GM18499 (cell line): ENCODE measurements at regions not wholly inside any gene's neighbourhood (a gene's known extent, or its start where the extent isn't known, plus 50 kb on each side); places are given as distances from the start of the nearest gene placed in this dataset.
"Not testable (repeated sequence)": the region's sequence is repeated elsewhere in the genome, so short reads cannot be mapped to it uniquely, and the experiment has no call there.

Experiments
- ATAC-seq: cut with Tn5 transposase; IDR thresholded peaks from one replicate; pipeline ENCODE4 v1.9.1; 2021; ENCODE audit warnings: moderate number of reproducible peaks; ENCODE audit not compliant: insufficient read depth, unreplicated experiment

DNA sequence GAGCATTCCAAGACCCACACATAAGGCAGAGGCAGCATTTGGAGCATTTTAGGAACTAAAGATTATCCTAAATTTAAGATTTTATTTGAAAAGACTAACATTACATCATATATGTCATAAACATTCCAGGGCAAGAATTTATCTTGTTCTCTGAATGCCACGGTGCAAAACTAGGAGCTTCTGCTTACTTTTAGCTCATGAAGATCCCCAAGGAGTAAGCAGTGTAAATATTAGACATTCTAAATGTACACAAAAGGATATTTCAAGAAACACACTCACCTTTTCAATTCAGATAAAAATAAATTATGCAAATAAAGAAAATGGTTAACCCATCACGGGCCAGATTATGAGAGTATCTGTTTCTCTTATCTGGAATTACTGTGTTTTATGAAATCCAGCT lies 101.7 kb upstream of the ETAA1 start:
- no peak for ATAC-seq

DNA sequence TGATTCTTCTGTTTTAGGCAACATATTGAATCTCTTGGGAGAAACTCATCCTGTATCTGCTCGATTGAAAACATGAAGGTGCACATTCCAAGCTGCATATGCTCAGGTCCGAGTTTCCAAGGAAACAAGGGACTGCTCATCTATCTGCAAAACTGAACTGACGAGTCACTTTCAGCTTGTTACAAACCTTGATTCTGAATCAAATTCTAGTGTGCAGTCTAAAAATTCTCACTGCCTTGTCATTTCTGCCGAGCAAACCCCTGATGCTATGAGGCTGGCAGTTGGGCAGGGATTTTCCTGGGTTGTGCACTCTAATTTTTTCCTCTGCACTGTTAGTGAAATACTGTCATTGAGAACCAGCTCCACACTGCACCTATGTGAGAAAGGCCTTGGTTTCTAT lies 101.3 kb upstream of the ETAA1 start:
- ATAC-seq, result no peak

DNA sequence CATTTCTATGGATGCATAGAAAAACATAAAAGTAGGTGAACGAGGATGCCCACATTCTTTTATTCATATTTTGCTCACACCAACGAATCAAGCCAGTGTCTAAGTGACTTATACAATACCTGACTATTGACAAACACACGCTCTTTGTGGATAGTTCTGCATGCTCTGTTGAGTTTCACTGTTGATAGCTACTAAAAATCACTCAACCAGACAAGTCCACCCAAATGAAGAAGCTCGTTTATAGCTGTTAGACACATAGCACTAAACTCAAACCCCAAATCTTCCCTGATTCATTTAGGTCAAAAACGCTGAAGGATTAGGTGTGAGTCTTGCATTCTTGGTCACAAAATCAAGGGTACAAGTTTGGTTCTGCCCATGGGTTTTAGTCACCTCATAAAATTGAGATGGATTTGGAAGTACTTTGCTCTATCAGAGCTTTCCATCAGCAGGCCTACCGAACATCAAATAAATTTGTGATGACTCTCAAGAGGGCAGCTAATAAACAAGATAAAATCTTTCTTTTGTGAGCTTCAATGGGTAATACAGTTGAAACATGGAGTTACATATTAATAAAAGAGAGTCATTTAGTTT lies 92.7 kb upstream of the ETAA1 start:
- no peak for ATAC-seq

DNA sequence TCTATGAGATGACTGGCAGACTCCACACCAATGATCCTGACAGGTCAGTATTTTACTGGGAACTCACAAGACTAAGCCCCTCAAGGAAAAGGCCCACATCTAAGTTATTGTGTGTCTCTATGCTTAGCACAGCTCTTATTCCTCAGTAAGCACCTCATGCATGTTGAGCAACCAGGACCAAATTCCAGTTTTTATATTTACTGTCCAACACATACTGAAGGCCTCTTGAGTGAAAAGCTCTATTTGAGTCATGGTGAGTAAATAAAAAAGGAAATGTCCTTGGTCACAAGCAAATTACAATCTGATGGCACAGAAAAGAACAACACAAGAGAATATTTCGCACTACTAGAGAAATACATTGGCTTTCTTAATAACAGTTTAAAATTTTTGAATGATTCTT lies 87.9 kb upstream of the ETAA1 start:
- ATAC-seq, result no peak

DNA sequence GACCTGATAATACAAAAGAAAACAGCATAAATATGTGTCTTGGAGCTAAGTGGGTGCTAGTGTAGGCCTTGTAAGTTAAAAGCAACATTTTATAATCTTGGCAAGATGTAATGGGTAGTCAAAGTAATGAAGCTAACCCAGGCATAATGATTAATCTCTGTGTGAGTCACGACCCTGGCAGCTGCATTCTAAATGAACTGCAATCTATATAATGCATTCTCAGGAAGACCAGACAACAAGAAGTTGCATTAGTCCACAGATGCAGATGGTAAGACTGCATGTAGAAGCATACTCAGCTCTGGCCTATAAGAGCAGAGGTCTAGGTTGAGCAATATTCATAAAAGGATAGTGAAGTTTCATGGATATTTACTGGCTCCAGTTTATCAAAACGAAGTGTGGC lies 85.6 kb upstream of the ETAA1 start:
- ATAC-seq, result no peak

DNA sequence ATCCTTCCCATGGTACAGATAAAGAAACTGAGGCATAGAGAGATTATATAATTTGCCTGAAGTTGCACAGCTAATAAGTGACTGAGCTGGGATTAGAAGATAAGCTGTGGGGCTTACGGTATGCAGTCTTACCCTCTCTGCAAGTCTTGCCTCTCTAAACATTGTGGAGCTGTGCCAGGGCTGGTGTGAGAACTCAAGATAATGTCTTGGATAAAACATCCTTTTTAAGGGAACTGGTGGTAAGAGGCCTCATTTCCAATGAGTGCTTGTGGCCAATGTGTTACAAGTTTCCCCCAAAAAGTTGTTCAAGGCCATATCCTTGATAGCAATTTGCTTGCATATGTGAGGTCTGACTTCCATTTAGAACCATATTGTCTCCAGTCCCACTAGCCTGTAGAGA lies 84.3 kb upstream of the ETAA1 start:
- ATAC-seq, result no peak

DNA sequence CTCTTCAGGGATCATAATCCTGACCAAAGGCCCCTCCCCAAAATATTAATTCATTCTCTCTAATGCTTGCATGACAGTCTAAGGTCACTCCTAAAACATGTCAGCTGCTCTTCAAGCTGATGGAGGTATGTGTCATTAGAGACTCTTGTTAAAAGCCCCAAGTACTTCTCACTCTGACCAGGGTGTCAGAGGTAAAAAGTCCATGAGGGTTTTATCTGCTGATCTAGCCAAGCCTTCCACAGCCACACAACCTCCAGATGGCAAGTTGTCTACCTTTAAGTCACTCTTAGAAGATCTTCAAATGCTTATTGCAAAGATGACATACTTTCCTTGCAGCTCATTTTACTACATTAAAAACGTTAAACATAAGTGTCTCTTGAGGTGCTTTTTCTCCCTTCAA lies 83.6 kb upstream of the ETAA1 start:
- ATAC-seq, result no peak

DNA sequence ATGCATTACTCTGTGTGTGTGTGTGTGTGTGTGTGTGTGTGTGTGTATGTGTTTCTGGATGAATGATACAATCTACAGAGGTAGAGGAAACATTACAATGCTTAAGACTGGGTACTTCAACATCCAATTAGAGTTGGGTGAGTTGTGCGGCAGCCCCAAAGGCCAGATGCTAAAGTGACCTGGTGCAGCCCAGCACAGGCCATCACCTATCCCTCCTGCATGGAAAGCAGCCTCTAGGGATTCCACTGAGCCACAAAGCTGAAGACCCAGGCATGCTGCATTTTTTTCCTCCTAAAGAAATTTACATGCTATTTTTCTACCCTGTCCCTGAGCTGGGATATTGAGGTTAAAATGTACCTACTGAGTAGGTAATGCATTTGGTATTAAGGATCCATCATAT lies 79.1 kb upstream of the ETAA1 start:
- ATAC-seq, result no peak

DNA sequence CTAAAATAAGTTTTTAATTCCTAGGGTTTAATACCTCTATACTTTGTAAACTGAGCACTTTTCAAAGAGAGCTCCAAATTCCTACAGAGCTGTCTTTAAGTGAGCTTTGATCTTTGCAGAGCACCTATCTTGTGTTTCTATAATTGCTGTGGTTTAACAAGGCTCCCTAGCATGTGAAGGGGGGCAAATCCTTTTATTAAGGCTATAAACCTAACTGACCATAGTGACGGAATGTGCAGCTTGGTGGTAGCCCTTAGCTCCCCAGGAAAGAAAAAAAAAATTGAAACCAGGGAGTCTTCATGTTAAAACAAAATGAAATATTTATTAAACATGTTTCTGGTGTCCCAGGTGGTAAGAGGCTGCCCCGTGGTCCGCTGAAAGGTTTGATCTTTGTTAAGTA lies 78.6 kb upstream of the ETAA1 start:
- ATAC-seq, result no peak

DNA sequence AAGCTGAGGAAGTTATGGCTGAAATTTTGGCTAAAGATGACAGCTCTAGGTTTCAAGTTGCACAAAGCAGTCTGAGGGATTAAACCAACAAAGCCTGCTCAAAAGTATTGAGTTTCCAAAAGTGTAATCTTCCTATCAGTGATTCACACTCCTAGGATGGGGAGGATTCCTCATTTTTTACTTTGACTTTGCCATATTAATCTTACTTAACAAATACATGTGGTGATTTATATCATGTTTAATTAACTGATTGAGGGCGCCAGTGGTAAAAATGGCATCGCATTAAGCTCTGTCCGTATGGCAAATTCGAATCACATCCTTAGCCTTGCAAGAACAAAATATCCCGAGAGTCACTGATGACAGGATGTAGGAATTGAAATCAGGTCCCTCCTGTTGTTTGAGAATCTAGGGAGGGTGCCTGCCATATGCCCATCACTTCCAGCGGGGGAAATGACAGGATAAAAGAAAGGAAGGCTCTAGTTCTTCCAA lies 78.1 kb upstream of the ETAA1 start:
- no peak for ATAC-seq

DNA sequence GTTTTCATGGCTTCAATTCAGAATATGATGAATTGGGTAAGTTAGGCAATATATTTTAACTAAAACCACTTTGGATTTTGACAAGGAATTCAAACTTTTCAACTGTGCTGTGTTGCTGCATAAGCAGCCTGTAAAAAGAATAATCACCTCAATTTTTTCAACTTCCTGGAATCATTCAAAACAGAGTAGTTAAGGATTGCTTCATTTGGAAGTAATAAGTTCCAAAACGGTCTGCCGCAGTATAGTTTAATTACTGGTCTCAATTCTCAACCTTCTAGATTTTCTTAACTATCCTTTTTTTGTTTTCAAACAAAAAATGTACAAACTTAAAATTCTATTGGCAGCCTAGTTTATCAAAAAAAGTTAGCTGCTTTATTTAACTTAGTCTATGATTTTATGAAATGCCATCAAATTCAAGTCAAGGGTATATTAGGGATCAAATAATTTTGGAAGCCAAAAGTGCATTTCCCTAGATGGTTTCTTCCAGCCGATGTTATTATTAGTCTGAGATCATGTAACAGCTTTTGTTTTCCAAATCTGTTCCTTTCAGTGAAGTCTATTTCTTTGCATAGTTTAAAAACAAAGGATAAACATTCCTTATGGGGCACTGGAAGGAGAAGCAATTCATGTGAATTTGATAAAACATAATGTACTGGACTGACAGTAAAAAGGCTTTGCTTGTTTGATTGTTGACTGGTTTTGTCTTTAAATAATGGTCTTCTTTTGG lies 76.1 kb upstream of the ETAA1 start:
- ATAC-seq, result no peak

DNA sequence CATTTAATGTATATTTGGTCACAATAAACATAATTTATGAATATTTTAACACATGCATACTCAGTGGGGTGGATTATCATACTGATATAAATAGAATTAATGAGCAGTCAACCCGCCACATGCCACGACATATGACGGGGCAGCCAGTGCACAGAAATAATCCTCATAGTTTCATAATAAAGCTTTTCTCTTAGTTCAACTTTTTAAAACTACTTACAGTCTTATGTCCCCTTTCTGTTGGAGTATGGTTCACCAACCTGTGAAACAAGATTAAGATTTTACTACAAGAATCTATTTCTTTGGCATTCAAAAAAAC lies 75.6 kb upstream of the ETAA1 start:
- no peak for ATAC-seq

DNA sequence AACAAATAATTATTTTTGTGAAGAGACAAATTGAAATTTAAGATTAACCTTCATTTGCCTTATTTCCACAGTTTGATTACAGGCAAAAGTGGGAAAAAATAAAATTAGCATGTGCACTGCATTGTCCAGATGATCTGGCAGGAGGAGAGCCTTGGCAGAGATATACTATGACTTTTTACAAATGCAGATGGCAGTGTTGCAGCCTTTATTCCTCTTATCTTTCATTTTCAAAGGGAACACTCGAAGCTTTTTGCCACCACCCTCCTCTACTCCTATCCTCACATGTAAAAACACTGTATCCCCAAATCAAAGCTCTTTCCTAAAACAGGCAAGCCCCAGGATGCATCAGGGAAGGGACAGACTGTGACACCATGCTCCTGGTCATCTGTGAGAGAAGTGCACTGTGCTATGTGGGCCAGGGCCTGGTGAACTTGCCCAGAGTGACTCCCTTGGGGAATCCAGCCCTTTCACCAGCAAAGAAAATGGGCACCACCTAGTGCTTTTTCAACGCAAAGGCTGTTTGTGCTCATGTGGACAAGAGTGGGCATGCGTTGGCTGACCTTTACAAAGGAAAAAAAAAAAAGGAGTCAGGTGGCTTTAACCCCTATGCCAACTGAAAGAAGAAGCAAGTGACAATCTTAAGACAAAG lies 74.7 kb upstream of the ETAA1 start:
- no peak for ATAC-seq

DNA sequence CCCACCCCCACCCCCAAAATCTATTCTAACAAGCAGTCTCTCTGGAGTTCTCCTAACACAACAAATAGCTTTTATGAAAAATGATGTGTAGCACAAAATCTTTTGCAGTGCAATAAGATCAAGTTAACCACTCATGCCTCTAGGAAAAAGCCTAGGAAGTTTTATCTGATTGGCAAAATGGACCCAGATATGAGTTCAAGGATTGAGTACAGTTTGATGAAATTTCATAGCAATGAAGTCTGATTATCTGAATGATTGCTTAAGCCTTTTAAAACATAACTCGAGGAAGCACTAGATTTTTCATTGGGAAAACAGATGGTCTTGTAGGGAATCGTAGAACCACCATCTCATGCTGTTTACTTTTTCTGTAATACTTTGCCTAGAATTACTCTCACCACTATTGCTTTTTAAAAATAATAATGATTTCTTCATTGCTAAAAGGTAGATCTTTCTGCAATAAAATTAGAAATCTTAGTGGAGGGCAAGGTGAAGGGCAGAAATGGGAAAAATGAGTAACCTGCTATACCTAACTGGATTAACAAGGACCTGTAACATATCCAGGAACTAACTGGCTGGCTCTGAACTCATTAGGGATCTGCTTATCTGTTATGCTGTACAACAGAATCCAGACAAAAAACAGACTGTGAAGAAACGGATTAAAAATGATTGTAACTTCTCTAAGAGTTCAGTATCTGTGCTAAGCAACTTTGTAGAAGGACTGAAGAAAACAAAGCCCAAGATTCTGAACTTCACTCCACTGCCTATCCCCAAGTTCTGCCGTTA lies 73.7 kb upstream of the ETAA1 start:
- no peak for ATAC-seq

DNA sequence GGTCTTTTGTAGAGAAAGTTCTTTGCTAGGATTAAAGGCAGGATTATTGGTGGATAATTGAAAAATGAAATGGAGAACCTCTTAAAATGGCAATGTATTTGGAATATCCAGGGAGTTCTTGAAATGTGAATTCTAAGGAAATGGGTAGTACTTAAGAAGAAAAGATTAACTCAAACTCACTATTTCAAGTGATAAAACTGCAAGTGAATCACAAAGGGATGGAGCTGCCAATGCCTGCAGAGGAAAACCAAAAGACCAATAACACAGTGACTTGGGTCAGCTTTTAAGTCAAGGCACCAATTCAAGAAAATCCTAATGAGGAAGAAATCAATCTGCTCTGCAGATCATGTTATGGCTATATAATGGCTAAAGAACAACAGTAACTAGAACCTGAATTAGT lies 67.6 kb upstream of the ETAA1 start:
- ATAC-seq, result no peak

DNA sequence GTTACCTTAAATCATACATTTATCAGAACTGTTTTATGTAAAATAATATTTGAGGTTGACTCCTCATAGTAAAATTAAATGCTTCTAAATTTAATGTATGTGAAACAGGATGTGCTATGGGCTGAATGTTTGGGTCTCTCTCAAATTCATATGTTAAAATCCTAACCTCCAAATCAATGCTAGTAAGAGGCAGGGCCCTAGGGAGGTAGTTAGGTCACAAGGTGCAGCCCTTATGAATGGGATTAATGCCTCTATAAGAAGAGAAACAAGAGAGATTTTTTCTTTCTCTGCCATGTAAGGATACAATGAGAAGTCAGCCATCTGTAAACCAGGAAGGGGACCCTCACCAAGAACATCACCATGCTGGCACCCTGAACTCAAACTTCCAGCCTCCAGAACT lies 67.2 kb upstream of the ETAA1 start:
- ATAC-seq, result no peak

DNA sequence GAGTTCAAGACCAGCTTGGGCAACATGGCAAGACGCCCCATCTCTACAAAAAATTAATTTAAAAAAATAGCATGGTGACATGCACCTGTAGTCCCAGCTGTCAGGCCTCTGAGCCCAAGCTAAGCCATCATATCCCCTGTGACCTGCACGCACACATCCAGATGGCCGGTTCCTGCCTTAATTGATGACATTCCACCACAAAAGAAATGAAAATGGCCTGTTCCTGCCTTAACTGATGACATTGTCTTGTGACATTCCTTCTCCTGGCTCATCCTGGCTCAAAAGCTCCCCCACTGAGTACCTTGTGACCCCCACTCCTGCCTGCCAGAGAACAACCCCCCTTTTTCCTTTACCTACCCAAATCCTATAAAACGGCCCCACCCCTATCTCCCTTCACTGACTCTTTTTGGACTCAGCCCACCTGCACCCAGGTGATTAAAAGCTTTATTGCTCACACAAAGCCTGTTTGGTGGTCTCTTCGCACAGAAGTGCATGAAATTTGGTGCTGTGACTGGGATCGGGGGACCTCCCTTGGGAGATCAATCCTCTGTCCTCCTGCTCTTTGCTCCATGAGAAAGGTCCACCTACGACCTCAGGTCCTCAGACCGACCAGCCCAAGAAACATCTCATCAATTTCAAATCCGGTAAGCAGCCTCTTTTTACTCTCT lies 65.6 kb upstream of the ETAA1 start:
- ATAC-seq, result not testable (repeated sequence)

DNA sequence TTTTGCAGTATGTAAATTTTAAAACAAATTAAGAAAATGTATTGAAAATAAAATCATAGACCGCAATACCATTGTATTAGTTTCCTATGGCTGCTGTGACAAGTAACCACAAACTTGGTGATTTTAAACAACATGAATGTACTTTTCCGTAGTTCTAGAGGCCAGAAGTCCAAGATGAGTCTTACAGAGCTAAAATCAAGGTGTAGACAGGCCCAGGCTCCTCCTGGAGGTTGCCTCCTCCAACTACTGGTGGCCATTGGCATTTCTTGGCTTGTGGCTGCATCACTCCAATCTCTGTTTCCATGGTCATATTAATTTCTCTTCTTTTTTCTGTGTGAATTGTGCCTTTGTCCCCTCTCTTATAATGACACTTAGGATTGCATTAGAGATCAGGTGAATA lies 59.2 kb upstream of the ETAA1 start:
- no peak for ATAC-seq

DNA sequence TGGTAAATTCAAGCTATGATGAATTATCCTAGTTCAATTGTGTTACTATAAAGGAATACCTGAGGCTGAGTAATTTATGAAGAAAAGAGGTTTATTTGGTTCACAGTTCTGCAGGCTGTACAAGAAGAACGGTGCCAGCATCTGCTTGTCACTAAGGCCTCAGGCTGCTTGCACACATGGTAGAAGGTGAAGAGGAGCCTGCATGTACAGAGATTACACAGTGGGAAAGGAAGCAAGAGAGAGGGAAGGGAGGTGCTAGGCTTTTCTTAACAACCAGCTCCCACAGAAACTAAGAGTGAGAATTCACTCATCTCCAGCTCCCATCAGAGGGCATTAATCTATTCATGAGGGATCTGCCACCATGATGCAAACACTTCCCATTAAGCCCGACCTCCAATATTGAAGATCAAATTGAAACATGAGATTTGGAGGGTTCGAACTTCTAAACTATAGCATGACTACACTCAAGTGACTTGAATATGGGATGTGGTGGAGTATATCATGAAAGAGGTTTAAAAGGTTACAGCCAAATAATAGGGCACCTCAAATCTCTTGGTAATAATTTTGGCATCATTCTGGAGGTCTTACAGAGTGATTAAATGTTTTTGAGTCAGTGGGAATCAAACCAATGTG lies 58.4 kb upstream of the ETAA1 start:
- ATAC-seq, result no peak

DNA sequence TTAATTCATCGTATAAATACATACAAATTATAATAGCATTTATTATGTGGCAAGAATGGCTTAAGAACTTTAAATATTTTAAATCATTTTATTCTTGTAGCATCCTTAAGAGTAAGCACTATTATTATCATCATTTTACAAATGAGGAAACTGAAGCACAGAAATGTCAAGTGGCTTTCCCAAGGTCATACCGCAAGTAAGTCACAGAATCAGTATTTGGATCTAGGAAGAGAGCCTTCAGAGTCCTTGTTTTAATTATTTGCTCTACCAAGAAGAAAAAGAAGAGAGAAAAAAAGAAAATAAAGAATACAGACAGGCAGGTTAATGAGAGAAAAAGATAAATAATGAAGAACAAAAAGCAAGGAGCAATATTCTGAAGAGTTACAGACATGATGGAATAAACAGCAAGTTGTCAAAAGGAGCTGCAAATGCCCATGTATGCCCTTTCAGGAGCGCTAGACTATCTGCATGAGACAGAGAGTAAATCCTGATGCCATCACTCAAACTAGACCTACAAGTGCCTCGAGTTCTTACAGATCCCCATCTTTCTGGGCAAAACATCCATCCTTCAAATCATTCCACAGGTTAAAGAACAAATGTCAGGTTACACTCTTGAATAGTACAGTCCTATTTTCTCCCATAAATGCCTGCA lies 57.8 kb upstream of the ETAA1 start:
- ATAC-seq, result no peak
